Neural cell (in vitro differentiated cells): ENCODE measurements at regions not wholly inside any gene's neighbourhood (a gene's known extent, or its start where the extent isn't known, plus 50 kb on each side); places are given as distances from the start of the nearest gene placed in this dataset.

ENCODE experiments used
- H2AFZ ChIP-seq: fragments of 200-600, 300-800 bp; sonication (generic), shearing (Covaris generic); 2 replicates; pipeline ENCODE4 v1.6.0; 2014; ENCODE audit warnings: low read depth, mild to moderate bottlenecking, antibody characterized with exemption, low read length, moderate library complexity
- H3F3A ChIP-seq: fragments of 200-600 bp; shearing (Covaris generic); 2 replicates; pipeline ENCODE4 v1.6.1; 2016; ENCODE audit warnings: mild to moderate bottlenecking, moderate library complexity, mixed read lengths, antibody characterized with exemption, low read length; ENCODE audit not compliant: insufficient read depth, poor library complexity, severe bottlenecking
- H3K27ac ChIP-seq: fragments of 200-600, 300-800 bp; sonication (generic), shearing (Covaris generic); 2 replicates; pipeline ENCODE4 v1.5.1; 2014; ENCODE audit warnings: mild to moderate bottlenecking, low read length, moderate library complexity
- H3K27me3 ChIP-seq: fragments of 300-800, 200-600 bp; sonication (generic), shearing (Covaris generic); 2 replicates; pipeline ENCODE4 v1.6.0; 2014; ENCODE audit warnings: mild to moderate bottlenecking, low read depth, low read length, moderate library complexity; ENCODE audit not compliant: insufficient read depth
- H3K36me3 ChIP-seq: fragments of 300-800, 200-600 bp; sonication (generic), shearing (Covaris generic); 2 replicates; pipeline ENCODE4 v1.5.1; 2014; ENCODE audit warnings: mild to moderate bottlenecking, antibody characterized with exemption, low read length, moderate library complexity; ENCODE audit not compliant: insufficient read depth
- H3K4me2 ChIP-seq: fragments of 300-800, 200-600 bp; sonication (generic), shearing (Covaris generic); 2 replicates; pipeline ENCODE4 v1.6.0; 2014; ENCODE audit warnings: mild to moderate bottlenecking, low read length
- H3K4me3 ChIP-seq: fragments of 300-800, 200-600 bp; sonication (generic), shearing (Covaris generic); 2 replicates; pipeline ENCODE4 v1.5.1; 2014; ENCODE audit warnings: mild to moderate bottlenecking, low read length, moderate library complexity
- H3K79me2 ChIP-seq: fragments of 200-600 bp; shearing (Covaris generic); replicated peaks from 2 replicates; pipeline ENCODE4 v1.6.0; 2014; ENCODE audit warnings: mild to moderate bottlenecking, low read length, moderate library complexity; ENCODE audit not compliant: insufficient read depth
- H3K9ac ChIP-seq: fragments of 300-800, 200-600 bp; sonication (generic), shearing (Covaris generic); 2 replicates; pipeline ENCODE4 v1.6.1; 2016; ENCODE audit warnings: mild to moderate bottlenecking, low read length, mixed read lengths
- H3K9me2 ChIP-seq: fragments of 200-600 bp; shearing (Covaris generic); 2 replicates; pipeline ENCODE4 v1.6.1; 2016; ENCODE audit warnings: mild to moderate bottlenecking, low read length, mixed read lengths; ENCODE audit not compliant: insufficient read depth
- H3K9me3 ChIP-seq: fragments of 200-600, 300-800 bp; sonication (generic), shearing (Covaris generic); 2 replicates; pipeline ENCODE4 v1.6.1; 2016; ENCODE audit warnings: mild to moderate bottlenecking, mixed run types, low read length, moderate library complexity, mixed read lengths
- H4K20me1 ChIP-seq: fragments of 200-600 bp; shearing (Covaris generic); 2 replicates; pipeline ENCODE4 v1.6.1; 2016; ENCODE audit warnings: mild to moderate bottlenecking, mixed run types; ENCODE audit not compliant: insufficient read depth
- EP300 ChIP-seq: fragments of 450-650 bp; conservative IDR thresholded peaks from 2 replicates; pipeline ENCODE4 v1.6.1; 2014; ENCODE audit warnings: antibody characterized with exemption, mild to moderate bottlenecking, moderate library complexity; ENCODE audit not compliant: poor library complexity, severe bottlenecking
- EZH2 ChIP-seq: fragments of 200-600, 300-800 bp; shearing (Covaris generic), sonication (generic); IDR thresholded peaks from 2 replicates; pipeline ENCODE4 v1.6.1; 2014; ENCODE audit warnings: antibody characterized with exemption, low read length, borderline replicate concordance, mild to moderate bottlenecking; ENCODE audit not compliant: insufficient read depth, poor library complexity, severe bottlenecking
- MXI1 ChIP-seq: fragments of 450-650 bp; conservative IDR thresholded peaks from 2 replicates; pipeline ENCODE4 v1.6.1; 2014; ENCODE audit warnings: antibody characterized with exemption, mild to moderate bottlenecking; ENCODE audit not compliant: poor library complexity, severe bottlenecking
- POLR2AphosphoS5 ChIP-seq: IDR thresholded peaks from 2 replicates; pipeline ENCODE4 v1.6.1; 2012
- RAD21 ChIP-seq: fragments of 450-650 bp; conservative IDR thresholded peaks from 2 replicates; pipeline ENCODE4 v1.6.1; 2014; ENCODE audit warnings: antibody characterized with exemption, mild to moderate bottlenecking, moderate library complexity
- REST ChIP-seq: IDR thresholded peaks from 2 replicates; pipeline ENCODE4 v1.6.1; 2012; ENCODE audit warnings: borderline replicate concordance
- SMC3 ChIP-seq: fragments of 450-650 bp; conservative IDR thresholded peaks from 2 replicates; pipeline ENCODE4 v1.6.1; 2014; ENCODE audit warnings: antibody characterized with exemption, mild to moderate bottlenecking, moderate library complexity; ENCODE audit not compliant: poor library complexity
- TAF1 ChIP-seq: IDR thresholded peaks from 2 replicates; pipeline ENCODE4 v1.6.1; 2012; ENCODE audit warnings: low read depth
- TF ChIP-seq, protein P1 (sequence below): fragments of 450-650 bp; IDR thresholded peaks from 2 replicates; pipeline ENCODE4 v1.5.1; 2014; ENCODE audit warnings: antibody characterized with exemption, mild to moderate bottlenecking, moderate library complexity; ENCODE audit not compliant: poor library complexity, severe bottlenecking

- no peaks in the 10 kb centered on the region for H3K27me3 ChIP-seq
- no peaks in the 10 kb centered on the region for H4K20me1 ChIP-seq
- H3F3A ChIP-seq: no peaks in the 10 kb centered on the region
- H2AFZ ChIP-seq: no peak overlapping the region
- H3K4me3 ChIP-seq: no peak overlapping the region
- no peak overlapping the region for H3K27ac ChIP-seq
- H3K36me3 ChIP-seq: no peaks in the 10 kb centered on the region
- no peaks in the 10 kb centered on the region for H3K79me2 ChIP-seq
- no peak overlapping the region for H3K9ac ChIP-seq
- no peaks in the 10 kb centered on the region for H3K9me3 ChIP-seq
- TF ChIP-seq SMC3: no peak
- TF ChIP-seq RAD21: no peak
- no peak for TF ChIP-seq TAF1
- TF ChIP-seq EP300: no peak
- TF ChIP-seq EZH2: no peak
- TF ChIP-seq, protein P1, sequence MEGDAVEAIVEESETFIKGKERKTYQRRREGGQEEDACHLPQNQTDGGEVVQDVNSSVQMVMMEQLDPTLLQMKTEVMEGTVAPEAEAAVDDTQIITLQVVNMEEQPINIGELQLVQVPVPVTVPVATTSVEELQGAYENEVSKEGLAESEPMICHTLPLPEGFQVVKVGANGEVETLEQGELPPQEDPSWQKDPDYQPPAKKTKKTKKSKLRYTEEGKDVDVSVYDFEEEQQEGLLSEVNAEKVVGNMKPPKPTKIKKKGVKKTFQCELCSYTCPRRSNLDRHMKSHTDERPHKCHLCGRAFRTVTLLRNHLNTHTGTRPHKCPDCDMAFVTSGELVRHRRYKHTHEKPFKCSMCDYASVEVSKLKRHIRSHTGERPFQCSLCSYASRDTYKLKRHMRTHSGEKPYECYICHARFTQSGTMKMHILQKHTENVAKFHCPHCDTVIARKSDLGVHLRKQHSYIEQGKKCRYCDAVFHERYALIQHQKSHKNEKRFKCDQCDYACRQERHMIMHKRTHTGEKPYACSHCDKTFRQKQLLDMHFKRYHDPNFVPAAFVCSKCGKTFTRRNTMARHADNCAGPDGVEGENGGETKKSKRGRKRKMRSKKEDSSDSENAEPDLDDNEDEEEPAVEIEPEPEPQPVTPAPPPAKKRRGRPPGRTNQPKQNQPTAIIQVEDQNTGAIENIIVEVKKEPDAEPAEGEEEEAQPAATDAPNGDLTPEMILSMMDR: no peak
- TF ChIP-seq REST: no peak
- no peak for TF ChIP-seq POLR2AphosphoS5
- no peak for TF ChIP-seq MXI1
- H3K9me2 ChIP-seq: no peaks in the 10 kb centered on the region
- no peak overlapping the region for H3K4me2 ChIP-seq
These were observed 95.8 kb upstream of the STEAP4 start for GRCh38 chr7:88402529-88402928.

DNA sequence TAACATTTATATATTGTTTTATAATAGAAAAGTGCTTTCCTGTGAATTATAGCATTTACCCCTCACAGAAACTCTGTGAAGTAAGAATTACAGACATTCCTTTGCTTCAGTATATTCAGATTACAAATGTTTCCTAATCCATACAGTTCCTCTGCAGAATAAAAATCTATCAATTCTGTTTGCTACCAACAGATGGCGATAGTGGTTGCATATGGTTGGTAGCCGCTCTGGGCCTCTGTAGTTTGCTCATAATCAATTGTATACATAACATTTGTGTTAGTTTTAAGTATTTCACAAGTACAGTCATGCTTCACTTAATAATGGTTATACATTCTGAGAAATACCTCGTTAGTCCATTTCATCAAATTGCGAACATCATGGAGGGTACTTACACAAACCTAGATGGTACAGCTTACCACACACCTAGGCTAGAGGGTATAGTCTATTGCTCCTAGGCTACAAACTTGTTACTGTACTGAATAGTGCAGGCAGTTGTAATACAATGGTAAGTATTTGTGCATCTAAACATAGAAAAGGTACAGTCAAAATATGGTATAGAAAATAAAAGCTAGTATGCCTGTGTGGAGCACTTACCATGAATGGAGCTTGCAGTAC is 94.4 kb upstream of the STEAP4 start:
- no peaks in the 10 kb centered on the region for H3K9me2 ChIP-seq
- H3F3A ChIP-seq: no peaks in the 10 kb centered on the region
- no peak overlapping the region for H3K4me2 ChIP-seq
- no peak overlapping the region for H3K9ac ChIP-seq
- no peak overlapping the region for H3K27ac ChIP-seq
- H3K9me3 ChIP-seq: no peaks in the 10 kb centered on the region
- no peaks in the 10 kb centered on the region for H3K79me2 ChIP-seq
- H3K27me3 ChIP-seq: no peaks in the 10 kb centered on the region
- H4K20me1 ChIP-seq: no peaks in the 10 kb centered on the region
- H3K4me3 ChIP-seq: no peak overlapping the region
- H2AFZ ChIP-seq: no peak overlapping the region
- TF ChIP-seq SMC3 (peak; percentile 46), RAD21 (peak; percentile 49), EZH2 (no peak), EP300 (no peak)
- TF ChIP-seq, protein P1: peak; percentile 53
- no peaks in the 10 kb centered on the region for H3K36me3 ChIP-seq
